ENCODE measurements at regions not wholly inside any gene's neighbourhood (a gene's known extent, or its start where the extent isn't known, plus 50 kb on each side); places are given as distances from the start of the nearest gene placed in this dataset.

DNA sequence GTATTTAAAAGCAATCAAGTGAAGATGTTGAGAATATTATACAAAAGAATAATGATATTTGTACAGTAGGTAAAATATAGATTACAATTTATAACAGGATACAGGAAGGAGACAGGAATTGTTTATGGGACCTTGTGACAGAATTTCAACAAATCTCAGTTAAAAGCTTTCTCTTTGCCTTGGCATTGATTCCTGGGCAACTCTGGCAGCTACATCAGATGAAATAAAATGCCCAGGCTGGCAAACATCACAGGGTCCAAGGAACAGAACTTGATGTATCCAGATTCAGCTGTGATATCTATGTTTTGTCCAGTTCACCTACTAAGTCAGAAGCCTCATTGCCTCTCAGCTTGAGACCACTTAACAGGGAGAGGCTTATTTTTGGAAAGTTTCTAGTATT lies 473.1 kb downstream of the MCTP2 start:
- DNase-seq = no peak
- Mint-ChIP-seq H3K36me3 (no peaks in the 10 kb centered on the region), H3K4me3 (no peak overlapping the region), H3K27me3 (peaks cover 7 to 51% (median 18%) of the 10 kb centered on the region in 5 donors), H3K27ac (no peak overlapping the region), H3K9me3 (peaks cover 0 to 4% (median 0%) of the 10 kb centered on the region in 9 donors), H3K4me1 (no peaks in the 10 kb centered on the region)
- POLR2A ChIA-PET = no interaction called here
- ATAC-seq = no peak

DNA sequence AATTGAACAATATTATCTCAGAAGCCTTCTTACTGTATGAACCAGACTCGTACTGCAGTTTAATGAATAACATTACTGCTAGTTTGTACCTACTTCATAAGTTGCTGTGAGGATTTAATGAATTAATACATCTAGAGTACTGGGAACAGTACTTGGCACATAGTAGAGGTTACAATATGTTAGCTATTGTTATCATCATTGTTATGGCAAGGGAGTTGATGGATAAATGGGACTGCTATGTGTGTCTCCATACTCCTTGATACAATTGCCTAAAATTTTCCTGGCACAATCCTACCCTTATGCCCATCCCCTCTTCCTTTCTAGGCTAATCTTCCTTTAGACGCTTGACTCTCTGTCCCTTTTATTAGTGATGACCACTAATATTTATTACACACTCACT lies 473.6 kb downstream of the MCTP2 start:
- POLR2A ChIA-PET = no interaction called here
- Mint-ChIP-seq H3K4me3 (no peak overlapping the region), H3K27ac (no peak overlapping the region), H3K36me3 (no peaks in the 10 kb centered on the region), H3K9me3 (peaks cover 0 to 4% (median 0%) of the 10 kb centered on the region in 9 donors), H3K4me1 (no peaks in the 10 kb centered on the region), H3K27me3 (peaks cover 10 to 51% (median 18%) of the 10 kb centered on the region in 5 donors)
- no peak for ATAC-seq
- DNase-seq = no peak

DNA sequence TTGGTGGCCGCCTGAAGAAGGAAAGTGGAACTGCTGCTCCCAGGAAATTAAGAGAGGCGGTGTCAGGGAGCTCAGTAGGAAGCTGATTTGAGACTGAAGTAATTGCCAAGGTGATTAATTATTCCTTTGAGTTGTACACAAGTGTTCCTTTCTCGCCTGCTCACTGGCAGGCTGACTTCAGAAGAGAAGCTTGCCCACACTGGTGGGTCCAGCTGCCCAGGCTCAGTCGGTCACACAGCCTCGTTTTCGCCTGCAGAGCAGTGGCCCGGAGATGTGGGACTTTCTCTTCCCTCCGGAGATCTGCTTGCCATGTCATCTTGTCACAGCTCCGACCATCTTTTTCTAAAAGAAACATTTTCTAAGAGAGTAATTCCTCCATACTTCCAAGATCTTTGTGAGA lies 478.0 kb downstream of the MCTP2 start:
- peaks cover 4 to 38% (median 15%) of the 10 kb centered on the region in 5 donors for H3K27me3 Mint-ChIP-seq
- no peak overlapping the region for H3K27ac Mint-ChIP-seq
- no peaks in the 10 kb centered on the region for H3K4me1 Mint-ChIP-seq
- POLR2A ChIA-PET = no interaction called here
- H3K9me3 Mint-ChIP-seq = peaks cover 0 to 4% (median 0%) of the 10 kb centered on the region in 9 donors
- H3K36me3 Mint-ChIP-seq = no peaks in the 10 kb centered on the region
- no peak overlapping the region for H3K4me3 Mint-ChIP-seq
- DNase-seq (no peak), ATAC-seq (no peak)

DNA sequence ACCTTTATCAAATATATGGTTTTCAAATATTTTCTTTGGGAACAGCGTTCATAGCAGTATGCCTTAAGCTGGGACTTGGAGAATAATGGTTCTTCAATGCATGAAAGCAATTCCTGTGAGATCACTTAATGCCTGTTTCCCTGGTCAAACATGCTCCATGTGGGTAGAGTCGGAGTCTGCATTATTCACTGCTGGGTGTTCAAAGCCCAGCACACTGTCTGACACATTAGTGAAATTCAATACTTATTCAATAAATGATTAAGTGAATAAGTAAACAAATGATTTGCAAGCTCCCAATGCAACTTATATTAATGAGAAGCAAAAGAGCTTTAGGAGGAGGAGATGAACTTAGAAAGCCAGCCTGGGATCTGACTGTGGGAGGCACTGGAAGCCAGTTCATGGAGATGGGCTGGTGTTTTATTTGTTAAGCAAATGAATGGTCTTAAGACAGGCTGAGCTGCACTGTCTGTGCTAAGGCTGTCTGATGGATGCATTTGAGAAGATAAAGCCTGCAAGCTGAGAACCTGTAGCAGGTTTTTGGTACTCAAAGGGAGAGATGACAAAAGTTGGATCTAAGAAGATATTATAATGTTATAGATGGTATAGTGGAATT lies 490.8 kb downstream of the MCTP2 start:
- H3K9me3 Mint-ChIP-seq = peaks cover 0 to 5% (median 0%) of the 10 kb centered on the region in 9 donors
- no peak overlapping the region for H3K4me3 Mint-ChIP-seq
- no peak for DNase-seq
- H3K27me3 Mint-ChIP-seq = peaks cover 4 to 24% (median 18%) of the 10 kb centered on the region in 5 donors
- no peak for ATAC-seq
- no peaks in the 10 kb centered on the region for H3K4me1 Mint-ChIP-seq
- POLR2A ChIA-PET = no interaction called here
- H3K36me3 Mint-ChIP-seq = no peaks in the 10 kb centered on the region
- H3K27ac Mint-ChIP-seq = no peak overlapping the region

DNA sequence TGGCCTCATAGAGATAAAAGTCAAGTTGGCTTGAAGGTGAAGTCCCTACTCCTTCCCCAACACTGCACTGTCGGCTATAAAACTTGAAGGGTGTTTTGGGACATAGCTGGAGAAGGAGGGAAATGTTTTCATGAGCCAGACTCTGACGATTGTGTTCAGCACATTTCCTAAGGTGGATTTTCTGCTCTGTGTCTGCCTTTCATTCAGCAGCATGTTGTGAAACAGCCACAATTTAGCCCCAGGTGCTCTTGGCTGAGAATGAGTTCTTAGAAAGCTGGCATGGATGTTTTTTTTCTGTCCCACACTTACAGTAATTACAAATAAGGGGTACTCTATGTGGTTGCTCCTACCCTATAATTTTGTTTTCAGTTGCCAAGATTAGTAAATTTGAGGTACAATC lies 492.4 kb downstream of the MCTP2 start:
- DNase-seq (no peak), ATAC-seq (no peak)
- H3K4me3 Mint-ChIP-seq = no peak overlapping the region
- POLR2A ChIA-PET = no interaction called here
- no peak overlapping the region for H3K27ac Mint-ChIP-seq
- no peaks in the 10 kb centered on the region for H3K36me3 Mint-ChIP-seq
- H3K4me1 Mint-ChIP-seq = peaks cover 0 to 2% (median 0%) of the 10 kb centered on the region in 4 donors
- peaks cover 0 to 5% (median 0%) of the 10 kb centered on the region in 9 donors for H3K9me3 Mint-ChIP-seq
- peaks cover 6 to 27% (median 20%) of the 10 kb centered on the region in 5 donors for H3K27me3 Mint-ChIP-seq

DNA sequence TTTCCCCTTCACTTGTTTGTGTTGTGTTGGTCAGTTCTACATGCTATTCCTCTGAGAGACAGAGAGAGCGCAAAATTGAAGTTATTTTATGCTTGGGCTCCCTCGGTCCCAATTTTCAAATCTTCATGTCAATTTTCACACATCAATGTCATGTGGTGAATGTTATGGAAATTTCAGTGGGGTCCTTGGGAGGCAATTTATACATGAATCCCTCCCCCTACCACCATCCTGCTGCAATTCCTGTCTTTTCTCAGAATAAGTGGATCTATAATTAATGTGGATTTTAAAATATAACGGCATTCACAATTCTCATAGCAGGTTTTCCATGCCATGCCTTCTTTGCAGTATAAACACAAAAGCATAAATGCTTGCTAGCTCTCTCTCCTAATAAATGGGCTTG lies 499.9 kb downstream of the MCTP2 start:
- ATAC-seq = no peak
- H3K4me1 Mint-ChIP-seq = peaks cover 0 to 2% (median 0%) of the 10 kb centered on the region in 4 donors
- POLR2A ChIA-PET = no interaction called here

DNA sequence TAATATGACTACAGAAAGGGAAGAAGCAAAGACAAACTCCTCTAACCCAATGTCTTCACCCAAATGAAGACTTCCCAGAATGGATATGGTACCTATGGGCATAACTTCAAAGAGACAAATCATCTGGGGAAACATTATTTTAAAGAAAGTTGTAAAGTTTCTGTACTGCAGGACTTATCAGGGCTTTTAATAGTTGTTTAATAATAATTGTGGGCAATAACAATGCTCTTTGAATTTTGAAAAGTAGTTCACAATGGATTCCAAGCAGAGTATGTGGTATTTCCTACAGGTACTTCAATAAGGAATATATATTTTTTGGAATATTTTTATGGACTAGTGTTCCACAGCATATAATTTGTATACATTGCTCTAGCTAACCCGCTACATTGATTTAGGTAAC lies 503.1 kb downstream of the MCTP2 start:
- DNase-seq (no peak), ATAC-seq (no peak)
- H3K36me3 Mint-ChIP-seq = no peaks in the 10 kb centered on the region
- POLR2A ChIA-PET = no interaction called here
- H3K4me3 Mint-ChIP-seq = no peak overlapping the region
- no peak overlapping the region for H3K27ac Mint-ChIP-seq
- H3K4me1 Mint-ChIP-seq = no peaks in the 10 kb centered on the region
- H3K9me3 Mint-ChIP-seq = no peaks in the 10 kb centered on the region
- H3K27me3 Mint-ChIP-seq = peaks cover 0 to 21% (median 6%) of the 10 kb centered on the region in 5 donors

More for the DNA sequence above, 499.9 kb downstream of the MCTP2 start:
- Mint-ChIP-seq H3K27me3 (peaks cover 0 to 18% (median 7%) of the 10 kb centered on the region in 5 donors), H3K4me3 (no peak overlapping the region), H3K36me3 (no peaks in the 10 kb centered on the region), H3K9me3 (no peaks in the 10 kb centered on the region), H3K27ac (no peak overlapping the region)
- DNase-seq = no peak

DNA sequence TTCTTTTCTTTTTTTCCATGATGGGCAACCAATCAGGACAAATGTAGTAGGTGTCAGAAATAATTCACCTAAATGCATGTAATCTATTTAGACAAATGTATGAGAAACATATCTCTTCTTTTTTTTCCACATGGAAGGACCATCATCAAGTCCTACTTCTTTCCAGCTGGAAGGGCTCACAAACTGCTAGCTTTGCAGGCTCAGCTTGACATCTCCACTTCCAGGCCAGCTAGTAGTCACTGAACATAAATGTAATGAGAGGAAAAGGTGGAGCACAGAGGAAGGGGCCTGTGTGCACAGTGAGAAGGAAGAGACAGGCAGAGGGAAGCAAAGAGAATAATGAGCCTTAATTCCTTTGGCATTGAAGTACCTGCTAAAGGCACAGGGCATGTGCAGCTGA lies 504.9 kb downstream of the MCTP2 start:
- Mint-ChIP-seq H3K36me3 (no peaks in the 10 kb centered on the region), H3K4me3 (no peak overlapping the region), H3K4me1 (no peaks in the 10 kb centered on the region), H3K9me3 (peaks cover 0 to under 1% (median 0%) of the 10 kb centered on the region in 9 donors), H3K27me3 (peaks cover 0 to 18% (median 5%) of the 10 kb centered on the region in 5 donors), H3K27ac (peak overlapping the region in 1 of 10 donors; percentile 57)
- DNase-seq (no peak), ATAC-seq (no peak)
- POLR2A ChIA-PET = no interaction called here

DNA sequence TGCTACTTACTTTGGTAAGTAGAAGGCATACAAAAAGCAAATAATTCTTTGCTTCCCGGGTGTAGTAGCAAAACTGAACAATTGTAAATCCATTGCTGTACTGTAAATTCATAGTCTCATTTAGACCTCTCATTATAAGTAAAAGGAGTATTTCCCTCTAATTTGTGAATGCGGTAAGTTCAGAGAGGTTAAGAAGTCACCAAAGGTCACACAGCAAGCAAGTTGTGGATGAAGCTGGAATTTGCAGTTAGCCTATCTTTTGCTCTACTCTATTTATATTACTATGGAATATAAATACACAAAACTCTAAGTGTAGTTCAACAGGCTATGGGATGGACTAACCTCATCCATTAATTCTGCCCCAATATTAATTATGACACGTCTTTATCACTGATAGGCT lies 508.3 kb downstream of the MCTP2 start:
- DNase-seq = no peak
- no peak overlapping the region for H3K27ac Mint-ChIP-seq
- no peak for ATAC-seq
- H3K27me3 Mint-ChIP-seq = peaks cover 0 to 23% (median 10%) of the 10 kb centered on the region in 5 donors
- H3K4me3 Mint-ChIP-seq = no peak overlapping the region
- POLR2A ChIA-PET = no interaction called here
- peaks cover 0 to 9% (median 0%) of the 10 kb centered on the region in 9 donors for H3K9me3 Mint-ChIP-seq
- H3K36me3 Mint-ChIP-seq = no peaks in the 10 kb centered on the region
- no peaks in the 10 kb centered on the region for H3K4me1 Mint-ChIP-seq

DNA sequence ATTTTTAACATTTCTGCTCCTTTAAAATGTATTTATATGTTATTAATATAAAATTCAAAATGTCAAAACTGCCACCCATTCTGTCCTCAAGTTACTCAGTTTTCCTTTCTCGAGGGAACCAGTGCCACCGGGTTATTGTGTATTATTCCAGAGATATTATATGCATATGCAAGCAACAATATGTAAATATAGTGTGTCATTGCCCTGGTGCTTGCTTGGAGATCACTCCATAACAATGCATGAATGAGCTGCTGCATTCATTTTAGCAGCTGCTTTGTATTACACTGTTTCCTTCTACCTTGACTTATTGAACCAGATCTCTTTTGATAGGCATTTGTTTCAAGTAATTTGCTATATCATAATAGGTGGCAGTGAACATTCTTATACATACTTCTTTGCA lies 509.1 kb downstream of the MCTP2 start:
- peaks cover 0 to 25% (median 10%) of the 10 kb centered on the region in 5 donors for H3K27me3 Mint-ChIP-seq
- H3K4me3 Mint-ChIP-seq = no peak overlapping the region
- no peaks in the 10 kb centered on the region for H3K36me3 Mint-ChIP-seq
- ATAC-seq (no peak), DNase-seq (no peak)
- H3K4me1 Mint-ChIP-seq = no peaks in the 10 kb centered on the region
- peaks cover 0 to 9% (median 0%) of the 10 kb centered on the region in 9 donors for H3K9me3 Mint-ChIP-seq
- H3K27ac Mint-ChIP-seq = no peak overlapping the region
- POLR2A ChIA-PET = no interaction called here

DNA sequence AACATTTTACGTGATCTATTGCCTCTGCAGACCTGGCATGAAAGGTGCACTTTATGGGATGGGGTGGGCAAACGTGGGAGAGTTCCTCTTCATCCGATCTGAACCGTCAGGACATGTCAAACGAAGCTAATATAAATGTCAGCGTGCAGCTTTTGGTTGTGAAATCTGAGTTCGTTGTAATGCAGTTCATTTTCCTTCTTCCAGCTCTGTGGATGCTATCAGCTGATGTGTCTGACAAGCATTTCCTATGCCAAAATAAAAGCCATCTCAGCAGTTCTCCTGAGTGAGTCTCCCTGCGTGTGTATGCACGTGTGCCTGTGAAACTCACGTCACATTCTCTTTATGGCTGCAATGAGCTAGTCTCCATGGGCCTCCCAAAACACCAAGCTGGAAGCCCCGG lies 512.3 kb downstream of the MCTP2 start:
- Mint-ChIP-seq H3K27me3 (peaks cover 6 to 47% (median 10%) of the 10 kb centered on the region in 5 donors), H3K27ac (no peak overlapping the region), H3K4me1 (no peaks in the 10 kb centered on the region), H3K9me3 (peaks cover 0 to 9% (median 0%) of the 10 kb centered on the region in 9 donors), H3K4me3 (no peak overlapping the region), H3K36me3 (no peaks in the 10 kb centered on the region)
- ATAC-seq (no peak), DNase-seq (no peak)
- POLR2A ChIA-PET = no interaction called here

DNA sequence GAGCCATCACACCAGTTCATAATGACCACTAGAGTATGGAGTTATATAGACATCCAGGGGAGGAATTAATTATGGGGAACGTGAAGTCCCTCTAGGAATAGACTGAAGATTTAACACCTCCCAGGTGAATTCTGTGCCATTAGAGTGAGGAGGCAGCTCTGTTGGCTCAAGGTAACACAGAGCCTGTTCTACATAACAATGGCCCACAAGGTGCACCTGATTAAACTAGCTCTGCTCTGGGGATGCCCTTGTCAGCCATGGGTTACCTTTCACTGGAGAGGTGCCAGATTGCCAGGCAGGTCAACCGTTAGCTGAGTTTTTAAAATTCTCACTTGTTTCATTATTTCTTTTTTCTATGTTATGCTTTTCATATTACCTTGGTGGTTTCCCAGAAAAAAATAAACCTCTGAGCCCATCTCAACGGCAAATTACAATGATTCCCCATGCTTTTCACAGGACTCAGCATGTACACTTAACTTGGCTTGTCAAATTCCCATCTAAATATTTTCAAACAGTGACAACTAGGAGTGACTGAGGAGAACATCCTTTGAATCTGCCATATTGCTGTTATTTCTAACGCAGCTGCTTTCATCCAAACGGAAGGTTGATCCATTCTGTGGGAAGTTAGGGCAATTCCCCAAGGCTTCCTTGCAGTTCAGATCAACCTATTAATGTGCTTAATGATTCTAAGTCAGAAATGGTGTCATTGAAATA lies 512.9 kb downstream of the MCTP2 start:
- H3K4me1 Mint-ChIP-seq = no peaks in the 10 kb centered on the region
- POLR2A ChIA-PET = no interaction called here
- peaks cover 0 to 9% (median 0%) of the 10 kb centered on the region in 9 donors for H3K9me3 Mint-ChIP-seq
- peaks cover 4 to 47% (median 9%) of the 10 kb centered on the region in 5 donors for H3K27me3 Mint-ChIP-seq
- ATAC-seq (no peak), DNase-seq (no peak)
- H3K4me3 Mint-ChIP-seq = no peak overlapping the region
- H3K36me3 Mint-ChIP-seq = no peaks in the 10 kb centered on the region
- no peak overlapping the region for H3K27ac Mint-ChIP-seq

DNA sequence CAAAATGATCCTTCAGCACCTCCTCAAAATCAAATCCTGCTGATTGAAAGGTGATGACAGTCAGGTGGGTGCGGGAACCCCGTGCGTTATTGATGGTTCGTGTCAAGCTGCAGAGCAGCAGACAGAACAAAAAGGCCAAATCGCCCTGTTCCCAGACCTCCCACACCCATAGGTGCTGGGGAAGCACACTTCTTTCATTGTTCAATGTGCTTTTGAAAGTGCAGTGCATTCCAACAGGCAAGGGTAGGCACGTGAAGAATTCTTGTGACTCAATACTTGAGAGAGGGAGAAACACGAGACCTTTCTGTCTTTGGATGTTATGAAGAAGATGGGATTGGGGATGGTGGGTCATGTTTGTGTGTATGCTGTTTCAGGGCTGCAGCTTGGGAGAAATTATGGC lies 514.0 kb downstream of the MCTP2 start:
- Mint-ChIP-seq H3K27me3 (peaks cover 4 to 47% (median 9%) of the 10 kb centered on the region in 5 donors), H3K9me3 (peaks cover 0 to 9% (median 0%) of the 10 kb centered on the region in 9 donors), H3K4me3 (no peak overlapping the region), H3K4me1 (no peaks in the 10 kb centered on the region), H3K27ac (no peak overlapping the region), H3K36me3 (no peaks in the 10 kb centered on the region)
- ATAC-seq = no peak
- POLR2A ChIA-PET = no interaction called here
- DNase-seq = no peak
